ENCODE measurements at regions not wholly inside any gene's neighbourhood (a gene's known extent, or its start where the extent isn't known, plus 50 kb on each side); places are given as distances from the start of the nearest gene placed in this dataset.
"Not testable (repeated sequence)": the region's sequence is repeated elsewhere in the genome, so short reads cannot be mapped to it uniquely, and the experiment has no call there.

DNA sequence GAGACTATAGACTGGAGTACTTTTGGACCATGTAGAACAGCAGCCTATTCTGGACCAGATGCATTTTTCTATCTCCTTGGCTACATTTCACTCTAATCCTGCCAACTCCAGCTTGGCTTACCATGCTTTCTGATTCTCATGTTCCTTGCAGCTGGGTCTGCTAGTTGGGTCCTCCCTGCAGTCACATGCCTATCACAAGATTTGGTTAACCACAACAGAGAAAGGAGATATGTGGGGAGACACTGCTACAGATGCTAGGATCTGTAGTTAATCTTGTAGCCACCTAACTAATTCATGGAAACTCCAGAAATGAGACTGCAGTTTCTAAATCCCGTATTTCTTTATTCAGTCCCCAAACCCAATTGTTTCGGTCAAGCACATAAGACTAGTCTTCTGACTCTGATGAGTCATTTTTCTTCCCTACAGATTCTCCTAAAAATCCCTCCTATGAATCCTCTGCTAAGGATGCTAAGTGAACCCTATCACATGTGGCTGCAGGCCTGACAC is 410.6 kb downstream of the DAD1 start:
- no peaks in the 10 kb centered on the region for H3K27me3 ChIP-seq (ENCODE audit: insufficient read depth, poor library complexity, severe bottlenecking)
- TF ChIP-seq POLR2AphosphoS5 (IDR thresholded peaks at IDR 0.05; ENCODE audit: low read depth) = no peak
- TF ChIP-seq, protein P1, sequence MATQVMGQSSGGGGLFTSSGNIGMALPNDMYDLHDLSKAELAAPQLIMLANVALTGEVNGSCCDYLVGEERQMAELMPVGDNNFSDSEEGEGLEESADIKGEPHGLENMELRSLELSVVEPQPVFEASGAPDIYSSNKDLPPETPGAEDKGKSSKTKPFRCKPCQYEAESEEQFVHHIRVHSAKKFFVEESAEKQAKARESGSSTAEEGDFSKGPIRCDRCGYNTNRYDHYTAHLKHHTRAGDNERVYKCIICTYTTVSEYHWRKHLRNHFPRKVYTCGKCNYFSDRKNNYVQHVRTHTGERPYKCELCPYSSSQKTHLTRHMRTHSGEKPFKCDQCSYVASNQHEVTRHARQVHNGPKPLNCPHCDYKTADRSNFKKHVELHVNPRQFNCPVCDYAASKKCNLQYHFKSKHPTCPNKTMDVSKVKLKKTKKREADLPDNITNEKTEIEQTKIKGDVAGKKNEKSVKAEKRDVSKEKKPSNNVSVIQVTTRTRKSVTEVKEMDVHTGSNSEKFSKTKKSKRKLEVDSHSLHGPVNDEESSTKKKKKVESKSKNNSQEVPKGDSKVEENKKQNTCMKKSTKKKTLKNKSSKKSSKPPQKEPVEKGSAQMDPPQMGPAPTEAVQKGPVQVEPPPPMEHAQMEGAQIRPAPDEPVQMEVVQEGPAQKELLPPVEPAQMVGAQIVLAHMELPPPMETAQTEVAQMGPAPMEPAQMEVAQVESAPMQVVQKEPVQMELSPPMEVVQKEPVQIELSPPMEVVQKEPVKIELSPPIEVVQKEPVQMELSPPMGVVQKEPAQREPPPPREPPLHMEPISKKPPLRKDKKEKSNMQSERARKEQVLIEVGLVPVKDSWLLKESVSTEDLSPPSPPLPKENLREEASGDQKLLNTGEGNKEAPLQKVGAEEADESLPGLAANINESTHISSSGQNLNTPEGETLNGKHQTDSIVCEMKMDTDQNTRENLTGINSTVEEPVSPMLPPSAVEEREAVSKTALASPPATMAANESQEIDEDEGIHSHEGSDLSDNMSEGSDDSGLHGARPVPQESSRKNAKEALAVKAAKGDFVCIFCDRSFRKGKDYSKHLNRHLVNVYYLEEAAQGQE (IDR thresholded peaks at IDR 0.05; ENCODE audit: insufficient replicate concordance, low read depth) = no peak
- TF ChIP-seq, protein P2, sequence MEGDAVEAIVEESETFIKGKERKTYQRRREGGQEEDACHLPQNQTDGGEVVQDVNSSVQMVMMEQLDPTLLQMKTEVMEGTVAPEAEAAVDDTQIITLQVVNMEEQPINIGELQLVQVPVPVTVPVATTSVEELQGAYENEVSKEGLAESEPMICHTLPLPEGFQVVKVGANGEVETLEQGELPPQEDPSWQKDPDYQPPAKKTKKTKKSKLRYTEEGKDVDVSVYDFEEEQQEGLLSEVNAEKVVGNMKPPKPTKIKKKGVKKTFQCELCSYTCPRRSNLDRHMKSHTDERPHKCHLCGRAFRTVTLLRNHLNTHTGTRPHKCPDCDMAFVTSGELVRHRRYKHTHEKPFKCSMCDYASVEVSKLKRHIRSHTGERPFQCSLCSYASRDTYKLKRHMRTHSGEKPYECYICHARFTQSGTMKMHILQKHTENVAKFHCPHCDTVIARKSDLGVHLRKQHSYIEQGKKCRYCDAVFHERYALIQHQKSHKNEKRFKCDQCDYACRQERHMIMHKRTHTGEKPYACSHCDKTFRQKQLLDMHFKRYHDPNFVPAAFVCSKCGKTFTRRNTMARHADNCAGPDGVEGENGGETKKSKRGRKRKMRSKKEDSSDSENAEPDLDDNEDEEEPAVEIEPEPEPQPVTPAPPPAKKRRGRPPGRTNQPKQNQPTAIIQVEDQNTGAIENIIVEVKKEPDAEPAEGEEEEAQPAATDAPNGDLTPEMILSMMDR (IDR thresholded peaks at IDR 0.05; ENCODE audit: insufficient read depth, low read length) = no peak
- TF ChIP-seq SPI1 (IDR thresholded peaks at IDR 0.05; ENCODE audit: borderline replicate concordance, low read depth) = no peak
- TF ChIP-seq GABPA (IDR thresholded peaks at IDR 0.05; ENCODE audit: low read depth) = no peak
- H3K4me3 ChIP-seq (replicated peaks; ENCODE audit: insufficient read depth, low read length) = no peak overlapping the region
- H3K27ac ChIP-seq (replicated peaks) = no peak overlapping the region
- peak in 1 of 2 experiments; percentile 25 for DNase-seq (ENCODE audit: low read depth in 1 of 2, low spot score in 1 of 2)

DNA sequence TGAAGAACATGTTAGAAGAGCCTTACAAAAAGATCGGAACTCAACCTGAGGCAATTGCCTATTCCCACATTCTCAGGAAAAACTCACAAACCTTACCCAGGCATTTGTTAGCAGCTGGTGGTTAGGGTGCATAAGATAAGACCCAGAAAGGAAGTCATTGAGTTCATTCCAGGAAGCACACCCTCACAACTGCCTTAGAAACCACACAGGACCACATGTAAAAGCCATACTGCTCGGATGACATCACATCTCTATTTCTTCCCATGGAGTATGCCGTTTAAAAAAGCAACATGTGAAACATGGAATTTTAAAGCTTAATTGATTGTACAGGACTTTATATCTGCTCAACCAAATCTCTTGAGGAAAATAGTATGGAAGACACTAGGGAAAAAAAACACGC is 411.2 kb downstream of the DAD1 start:
- Histone ChIP-seq H3K27ac (replicated peaks) (no peak overlapping the region), H3K27me3 (ENCODE audit: insufficient read depth, poor library complexity, severe bottlenecking) (no peaks in the 10 kb centered on the region), H3K4me3 (replicated peaks; ENCODE audit: insufficient read depth, low read length) (no peak overlapping the region)
- peak in 1 of 2 experiments; percentile 11 for DNase-seq (ENCODE audit: low read depth in 1 of 2, low spot score in 1 of 2)
- TF ChIP-seq, protein P2 (IDR thresholded peaks at IDR 0.05; ENCODE audit: insufficient read depth, low read length) = no peak
- TF ChIP-seq SPI1 (IDR thresholded peaks at IDR 0.05; ENCODE audit: borderline replicate concordance, low read depth) = peak; percentile 39; the same call in 1 of the 2 replicates

DNA sequence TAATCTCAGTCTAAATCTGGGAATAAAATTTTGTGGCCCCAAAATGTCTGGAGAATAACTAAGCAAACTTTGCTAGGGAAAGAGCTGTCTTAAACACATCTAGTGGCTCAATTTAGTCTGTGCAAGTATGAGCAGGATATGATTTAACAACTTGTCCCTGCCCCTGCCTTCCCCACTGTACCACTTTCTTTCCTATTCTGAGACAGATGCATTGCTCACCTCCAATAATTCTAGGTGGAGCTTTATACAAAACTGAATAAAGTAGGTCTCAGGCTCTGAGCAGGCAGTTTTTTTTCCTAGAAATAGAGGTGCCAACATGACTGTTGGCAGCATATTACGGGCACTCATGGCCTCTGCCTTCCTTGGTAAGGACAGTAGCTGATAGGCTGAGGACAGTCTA is 412.1 kb downstream of the DAD1 start:
- TF ChIP-seq GABPA (IDR thresholded peaks at IDR 0.05; ENCODE audit: low read depth) (no peak), POLR2AphosphoS5 (IDR thresholded peaks at IDR 0.05; ENCODE audit: low read depth) (no peak)
- DNase-seq (ENCODE audit: low read depth in 1 of 2, low spot score in 1 of 2) = no peak
- no peaks in the 10 kb centered on the region for H3K27me3 ChIP-seq (ENCODE audit: insufficient read depth, poor library complexity, severe bottlenecking)
- H3K27ac ChIP-seq (replicated peaks) = no peak overlapping the region
- no peak overlapping the region for H3K4me3 ChIP-seq (replicated peaks; ENCODE audit: insufficient read depth, low read length)

DNA sequence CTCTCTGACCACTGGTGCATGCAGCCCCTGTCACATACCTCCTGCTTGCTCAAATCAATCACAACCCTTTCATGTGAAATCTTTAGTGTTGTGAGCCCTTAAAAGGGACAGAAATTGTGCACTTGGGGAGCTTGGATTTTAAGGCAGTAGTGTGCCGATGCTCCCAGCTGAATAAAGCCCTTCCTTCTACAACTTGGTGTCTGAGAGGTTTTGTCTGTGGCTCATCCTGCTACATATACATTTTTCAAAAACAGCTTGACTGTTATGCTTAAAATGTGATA is 413.8 kb downstream of the DAD1 start:
- not testable (repeated sequence) for DNase-seq (ENCODE audit: low read depth in 1 of 2, low spot score in 1 of 2); H3K4me3 ChIP-seq (replicated peaks; ENCODE audit: insufficient read depth, low read length); H3K27me3 ChIP-seq (ENCODE audit: insufficient read depth, poor library complexity, severe bottlenecking); H3K27ac ChIP-seq (replicated peaks)

DNA sequence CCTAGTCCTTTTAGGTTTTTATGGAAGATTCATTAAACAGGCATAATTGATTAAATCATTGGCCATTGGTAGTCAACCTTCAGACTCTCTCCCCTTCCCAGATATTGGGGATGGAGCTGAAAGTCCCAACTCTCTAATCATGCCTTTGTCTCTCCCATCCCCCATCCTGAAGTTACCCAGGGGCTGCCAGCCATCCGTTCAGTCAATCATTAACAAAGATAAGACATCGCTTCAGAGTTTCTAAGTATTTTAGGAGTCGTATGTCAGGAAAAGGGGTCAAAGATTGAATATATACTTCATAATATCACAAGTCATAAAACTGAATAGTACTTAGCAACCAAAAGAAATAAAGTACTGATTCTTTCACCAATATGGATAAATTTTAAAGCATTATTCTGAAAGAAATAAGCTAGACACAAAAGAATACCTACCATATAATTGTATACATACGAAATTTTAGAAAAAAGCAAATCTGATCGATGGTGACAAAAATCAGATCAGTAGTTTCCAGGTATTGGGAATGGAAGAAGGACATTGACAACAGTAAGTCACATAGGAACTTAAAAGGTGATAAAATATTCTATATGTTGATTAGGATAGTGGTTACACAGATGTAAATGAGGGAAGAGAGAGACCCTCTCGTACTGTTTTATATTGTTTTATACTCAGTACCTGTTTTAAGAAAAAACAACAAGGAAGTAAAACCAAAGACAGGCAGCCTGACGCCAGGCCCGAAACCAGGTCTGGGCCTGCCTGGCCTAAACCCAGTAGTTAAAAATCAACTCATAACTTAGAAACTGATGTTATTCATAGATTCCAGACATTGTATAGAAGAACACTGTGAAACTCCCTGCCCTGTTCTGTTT is 414.4 kb downstream of the DAD1 start:
- H3K27ac ChIP-seq (replicated peaks) = no peak overlapping the region
- DNase-seq (ENCODE audit: low read depth in 1 of 2, low spot score in 1 of 2) = no peak
- no peaks in the 10 kb centered on the region for H3K27me3 ChIP-seq (ENCODE audit: insufficient read depth, poor library complexity, severe bottlenecking)
- TF ChIP-seq, protein P2 (IDR thresholded peaks at IDR 0.05; ENCODE audit: insufficient read depth, low read length) = no peak
- TF ChIP-seq, protein P1 (IDR thresholded peaks at IDR 0.05; ENCODE audit: insufficient replicate concordance, low read depth) = no peak
- TF ChIP-seq GABPA (IDR thresholded peaks at IDR 0.05; ENCODE audit: low read depth) = no peak
- no peak for TF ChIP-seq POLR2AphosphoS5 (IDR thresholded peaks at IDR 0.05; ENCODE audit: low read depth)
- no peak for TF ChIP-seq SPI1 (IDR thresholded peaks at IDR 0.05; ENCODE audit: borderline replicate concordance, low read depth)
- no peak overlapping the region for H3K4me3 ChIP-seq (replicated peaks; ENCODE audit: insufficient read depth, low read length)
